ENCODE measurements at regions not wholly inside any gene's neighbourhood (a gene's known extent, or its start where the extent isn't known, plus 50 kb on each side); places are given as distances from the start of the nearest gene placed in this dataset.

GRCh38 chr7:12741951-12742575, 54.6 kb downstream of the ARL4A start:
- DNase-seq: no peak

- no peak for DNase-seq
Observed at GRCh38 chr7:12746211-12746610, 58.8 kb downstream of the ARL4A start.

GRCh38 chr7:12747687-12748306, 60.4 kb downstream of the ARL4A start:
- DNase-seq: no peak

- no peak for DNase-seq
Observed at GRCh38 chr7:12749069-12749468, 61.6 kb downstream of the ARL4A start.

- DNase-seq: no peak
Observed at GRCh38 chr7:12749746-12750145, 62.3 kb downstream of the ARL4A start.

- no peak for DNase-seq
Observed at GRCh38 chr7:12751764-12752163, 64.3 kb downstream of the ARL4A start.

GRCh38 chr7:12754179-12754578, 66.7 kb downstream of the ARL4A start:
- peak; percentile 6 for DNase-seq

GRCh38 chr7:12756821-12757220, 69.4 kb downstream of the ARL4A start:
- DNase-seq: peak; percentile 43

- DNase-seq: no peak
Observed at GRCh38 chr7:12757443-12757842, 70.0 kb downstream of the ARL4A start.

- no peak for DNase-seq
Observed at GRCh38 chr7:12759151-12759550, 71.7 kb downstream of the ARL4A start.

- no peak for DNase-seq
Observed at GRCh38 chr7:12761111-12761510, 73.7 kb downstream of the ARL4A start.

- no peak for DNase-seq
Observed at GRCh38 chr7:12761691-12762090, 74.3 kb downstream of the ARL4A start.

- DNase-seq: no peak
Observed at GRCh38 chr7:12764458-12764891, 77.0 kb downstream of the ARL4A start.

GRCh38 chr7:12765431-12766100, 78.1 kb downstream of the ARL4A start:
- no peak for DNase-seq

- DNase-seq: no peak
Observed at GRCh38 chr7:12766416-12766815, 79.0 kb downstream of the ARL4A start.

- DNase-seq: no peak
Observed at GRCh38 chr7:12768948-12769347, 81.5 kb downstream of the ARL4A start.

- DNase-seq: no peak
Observed at GRCh38 chr7:12769444-12769843, 82.0 kb downstream of the ARL4A start.

- no peak for DNase-seq
Observed at GRCh38 chr7:12770227-12770975, 83.0 kb downstream of the ARL4A start.

- no peak for DNase-seq
Observed at GRCh38 chr7:12771378-12771877, 84.0 kb downstream of the ARL4A start.

- DNase-seq: no peak
Observed at GRCh38 chr7:12772768-12773167, 85.3 kb downstream of the ARL4A start.

- DNase-seq: peak; percentile 43
Observed at GRCh38 chr7:12777257-12777656, 89.8 kb downstream of the ARL4A start.

GRCh38 chr7:12779947-12780346, 92.5 kb downstream of the ARL4A start:
- DNase-seq: no peak

GRCh38 chr7:12783421-12784095, 96.1 kb downstream of the ARL4A start:
- no peak for DNase-seq

Data from inflammatory macrophage treated with lipopolysaccharide for 4 hours (primary cell).